CD14-positive monocyte (primary cell): ENCODE measurements at regions not wholly inside any gene's neighbourhood (a gene's known extent, or its start where the extent isn't known, plus 50 kb on each side); places are given as distances from the start of the nearest gene placed in this dataset.

Experiments
- DNase-seq, 3 donors: peaks; one replicate each; pipeline ENCODE4 v3.0.0-alpha.2; 2011 to 2022
- H2AFZ ChIP-seq: 2 replicates; pipeline ENCODE4 v1.6.0; 2012; ENCODE audit warnings: mild to moderate bottlenecking, low read depth, low read length, inconsistent platforms; ENCODE audit not compliant: insufficient read depth, poor library complexity, severe bottlenecking
- H3K27ac ChIP-seq, 2 donors: 1 replicate in 1 of 2; 2 replicates in 1 of 2; pipeline ENCODE4 v1.5.1; 2012 to 2013; ENCODE audit warnings: low read length in 2 of 2, control low read depth in 1 of 2, inconsistent platforms in 1 of 2, low read depth in 1 of 2, mild to moderate bottlenecking in 1 of 2
- H3K27me3 ChIP-seq, 2 donors: one replicate each; pipeline versions ENCODE4 v1.6.0 to v1.6.1; 2011 to 2013; ENCODE audit warnings: low read length in 2 of 2; ENCODE audit not compliant: control insufficient read depth in 2 of 2, insufficient read depth in 2 of 2
- H3K36me3 ChIP-seq, 2 donors: replicated peaks in 1 of 2; 1 replicate in 1 of 2; 2 replicates in 1 of 2; pipeline versions ENCODE4 v1.5.1 to v1.6.1; 2012 to 2013; ENCODE audit warnings: low read length in 2 of 2, control low read depth in 1 of 2, inconsistent platforms in 1 of 2, mild to moderate bottlenecking in 1 of 2; ENCODE audit not compliant: insufficient read depth in 2 of 2, control insufficient read depth in 1 of 2
- H3K4me1 ChIP-seq, 2 donors: 1 replicate in 1 of 2; 2 replicates in 1 of 2; pipeline versions ENCODE4 v1.5.1 to v1.6.1; 2012 to 2013; ENCODE audit warnings: low read length in 2 of 2, control low read depth in 1 of 2, inconsistent platforms in 1 of 2, mild to moderate bottlenecking in 1 of 2, moderate library complexity in 1 of 2; ENCODE audit not compliant: insufficient read depth in 2 of 2, control insufficient read depth in 1 of 2
- H3K4me2 ChIP-seq: replicated peaks from 2 replicates; pipeline ENCODE3; 2012; ENCODE audit warnings: low read length, moderate library complexity, mild to moderate bottlenecking; ENCODE audit not compliant: poor library complexity, severe bottlenecking; ENCODE audit errors: extremely low read depth
- H3K4me3 ChIP-seq, 3 experiments: fragments of 200-600 bp in 1 of 3; sonication (generic) in 1 of 3; replicated peaks in 1 of 3; 1 replicate in 2 of 3; 2 replicates in 1 of 3; pipeline ENCODE4 v1.5.1; 2011 to 2013; ENCODE audit warnings: low read length in 3 of 3, mild to moderate bottlenecking in 3 of 3, control low read depth in 2 of 3, low read depth in 2 of 3, inconsistent platforms in 1 of 3, moderate library complexity in 1 of 3
- H3K79me2 ChIP-seq: 2 replicates; pipeline ENCODE4 v1.6.0; 2012; ENCODE audit warnings: mild to moderate bottlenecking, control low read depth, inconsistent platforms, low read length, moderate library complexity; ENCODE audit not compliant: insufficient read depth
- H3K9ac ChIP-seq: 2 replicates; pipeline ENCODE4 v1.6.0; 2017; ENCODE audit warnings: low read length, mild to moderate bottlenecking; ENCODE audit not compliant: insufficient read depth, poor library complexity, severe bottlenecking
- H3K9me3 ChIP-seq, 2 donors: replicated peaks in 1 of 2; 1 replicate in 1 of 2; 2 replicates in 1 of 2; pipeline versions ENCODE4 v1.5.1 to v1.6.1; 2012 to 2013; ENCODE audit warnings: low read length in 2 of 2, control low read depth in 1 of 2; ENCODE audit not compliant: control insufficient read depth in 1 of 2, insufficient read depth in 1 of 2
- H4K20me1 ChIP-seq: 2 replicates; pipeline ENCODE4 v1.6.0; 2012; ENCODE audit warnings: mild to moderate bottlenecking, low read length, control low read depth, moderate library complexity; ENCODE audit not compliant: insufficient read depth
- H3K27ac Mint-ChIP-seq, 7 donors: one replicate each; pipeline ENCODE4 v1.8.0; 2020; ENCODE audit warnings: mild to moderate bottlenecking in 7 of 7, mixed read lengths in 7 of 7, moderate library complexity in 6 of 7, inconsistent platforms in 2 of 7
- H3K27me3 Mint-ChIP-seq, 3 donors: one replicate each; pipeline ENCODE4 v1.8.0; 2021 to 2022; ENCODE audit warnings: low read depth in 3 of 3, mild to moderate bottlenecking in 3 of 3, mixed read lengths in 3 of 3, moderate library complexity in 3 of 3, inconsistent platforms in 1 of 3
- H3K36me3 Mint-ChIP-seq, 2 donors: one replicate each; pipeline ENCODE4 v1.8.0; 2020; ENCODE audit warnings: mixed read lengths in 2 of 2, inconsistent platforms in 1 of 2, mild to moderate bottlenecking in 1 of 2
- H3K4me1 Mint-ChIP-seq: one replicate; pipeline ENCODE4 v1.8.0; 2020; ENCODE audit warnings: mild to moderate bottlenecking, mixed read lengths
- H3K4me3 Mint-ChIP-seq, 2 donors: one replicate each; pipeline ENCODE4 v1.8.0; 2020; ENCODE audit warnings: mild to moderate bottlenecking in 2 of 2, mixed read lengths in 2 of 2, moderate library complexity in 1 of 2
- H3K9me3 Mint-ChIP-seq, 7 donors: one replicate each; pipeline ENCODE4 v1.8.0; 2020 to 2022; ENCODE audit warnings: mixed read lengths in 7 of 7, mild to moderate bottlenecking in 6 of 7, moderate library complexity in 6 of 7, inconsistent platforms in 2 of 7
- CTCF ChIP-seq: fragments of 200-600 bp; IDR thresholded peaks from one replicate; pipeline ENCODE4 v1.8.0; 2022; ENCODE audit warnings: antibody characterized with exemption, mild to moderate bottlenecking
- whole genome bisulfite sequencing: methylation state at CpG from one replicate; pipeline ENCODE4 v1.1.5; 2013; ENCODE audit warnings: missing lambda C conversion rate; ENCODE audit not compliant: insufficient coverage; 5-methylcytosine and 5-hydroxymethylcytosine counted together
- intact Hi-C, 2 donors: fragments of 100-400 bp; cut with micrococcal nuclease; formaldehyde crosslinking; loops; one replicate each; pipeline versions ENCODE4 v1.15.0 to v1.15.1; 2023

GRCh38 chr4:123806056-123806455 lies 409.5 kb downstream of the SPRY1 start:
- no peaks in the 10 kb centered on the region for H3K9me3 Mint-ChIP-seq

GRCh38 chr4:123807187-123807586 lies 410.6 kb downstream of the SPRY1 start:
- H3K36me3 Mint-ChIP-seq: no peaks in the 10 kb centered on the region
- peaks cover 12% of the 10 kb centered on the region for H3K4me1 Mint-ChIP-seq

More at GRCh38 chr4:123806056-123806455, 409.5 kb downstream of the SPRY1 start:
- H3K27me3 Mint-ChIP-seq: peaks cover 0 to 3% (median 1%) of the 10 kb centered on the region in 3 donors
- Histone ChIP-seq H3K79me2 (no peaks in the 10 kb centered on the region), H3K9ac (no peak overlapping the region), H3K9me3 (no peaks in the 10 kb centered on the region), H4K20me1 (no peaks in the 10 kb centered on the region), H3K27ac (no peak overlapping the region), H3K4me3 (no peak overlapping the region), H3K27me3 (no peaks in the 10 kb centered on the region), H2AFZ (no peak overlapping the region), H3K4me1 (peaks cover 0 to 5% of the 10 kb centered on the region in 2 donors), H3K4me2 (no peak overlapping the region), H3K36me3 (no peaks in the 10 kb centered on the region)
- intact Hi-C loops: no loop called here
- H3K4me3 Mint-ChIP-seq: no peak overlapping the region
- no peak for TF ChIP-seq CTCF
- H3K4me1 Mint-ChIP-seq: peaks cover 1% of the 10 kb centered on the region
- H3K36me3 Mint-ChIP-seq: no peaks in the 10 kb centered on the region
- no peak for DNase-seq
- no CpG with 5 or more reads among the region's 1 CpG for WGBS
- H3K27ac Mint-ChIP-seq: no peak overlapping the region

More at GRCh38 chr4:123807187-123807586, 410.6 kb downstream of the SPRY1 start:
- Histone ChIP-seq H3K4me1 (peaks cover 8 to 11% of the 10 kb centered on the region in 2 donors), H3K79me2 (no peaks in the 10 kb centered on the region), H2AFZ (no peak overlapping the region), H3K4me2 (no peak overlapping the region), H4K20me1 (no peaks in the 10 kb centered on the region), H3K36me3 (no peaks in the 10 kb centered on the region), H3K4me3 (no peak overlapping the region), H3K9ac (no peak overlapping the region), H3K27me3 (no peaks in the 10 kb centered on the region), H3K27ac (no peak overlapping the region), H3K9me3 (no peaks in the 10 kb centered on the region)
- DNase-seq: no peak
- no peak for TF ChIP-seq CTCF
- intact Hi-C loops: no loop called here
- Mint-ChIP-seq H3K4me3 (no peak overlapping the region), H3K9me3 (no peaks in the 10 kb centered on the region), H3K27me3 (peaks cover 0 to 3% (median 1%) of the 10 kb centered on the region in 3 donors), H3K27ac (no peak overlapping the region)
- 96% methylated on average over 4 of the region's 5 CpGs for WGBS
